ENCODE measurements at regions not wholly inside any gene's neighbourhood (a gene's known extent, or its start where the extent isn't known, plus 50 kb on each side); places are given as distances from the start of the nearest gene placed in this dataset.

- Histone ChIP-seq H3K4me1 (ENCODE audit: control insufficient read depth in 1 of 2, insufficient read depth in 2 of 2, low read length in 2 of 2) (no peaks in the 10 kb centered on the region), H2AFZ (ENCODE audit: low read depth, low read length, poor library complexity, severe bottlenecking) (no peak overlapping the region), H3K9me2 (ENCODE audit: insufficient read depth) (no peaks in the 10 kb centered on the region), H3K27me3 (ENCODE audit: insufficient read depth, low read length) (no peaks in the 10 kb centered on the region), H3K9me3 (ENCODE audit: control insufficient read depth in 1 of 2, insufficient read depth in 1 of 2, low read depth in 1 of 2, low read length in 2 of 2) (no peaks in the 10 kb centered on the region), H3K36me3 (ENCODE audit: control insufficient read depth in 1 of 2, insufficient read depth in 2 of 2, low read length in 2 of 2) (no peaks in the 10 kb centered on the region), H3K9ac (ENCODE audit: low read length) (no peak overlapping the region), H3K79me2 (ENCODE audit: insufficient read depth, low read length) (no peaks in the 10 kb centered on the region), H3K27ac (ENCODE audit: low read depth, low read length) (no peak overlapping the region), H3K4me3 (replicated peaks in 1 of 2; ENCODE audit: low read depth in 1 of 2, low read length in 2 of 2) (no peak overlapping the region), H3K4me2 (ENCODE audit: low read length) (no peak overlapping the region), H4K20me1 (ENCODE audit: insufficient read depth) (no peaks in the 10 kb centered on the region)
- ChIA-PET CTCF (no interaction called here), POLR2A (no interaction called here), RAD21 (ENCODE audit: low non-redundant PET in 1 of 2, low total read pairs in 2 of 2, uncharacterized antibody in 2 of 2, unreplicated experiment in 2 of 2) (no interaction called here)
- intact Hi-C loops (cut with micrococcal nuclease) = no loop called here
- TF ChIP-seq SIN3A (IDR thresholded peaks at IDR 0.05; ENCODE audit: low read depth) = no peak
- TF ChIP-seq CTCF (IDR thresholded peaks at IDR 0.05 in 2 of 3, conservative IDR thresholded peaks at IDR 0.05 in 1 of 3; ENCODE audit: borderline replicate concordance in 1 of 3, insufficient read depth in 1 of 3, low read depth in 2 of 3, low read length in 2 of 3) = no peak
- no peak for TF ChIP-seq SRF (IDR thresholded peaks at IDR 0.05; ENCODE audit: low read depth)
- no peak for TF ChIP-seq POLR2A (IDR thresholded peaks at IDR 0.05; ENCODE audit: borderline replicate concordance, extremely low read depth, insufficient read depth, insufficient read length)
- TF ChIP-seq MAX (IDR thresholded peaks at IDR 0.05) = no peak
- TF ChIP-seq ZBTB33 (IDR thresholded peaks at IDR 0.05; ENCODE audit: extremely low read depth, insufficient replicate concordance, low read length) = no peak
- TF ChIP-seq EZH2 (IDR thresholded peaks at IDR 0.05) = no peak
- no peak for TF ChIP-seq CBX3 (IDR thresholded peaks at IDR 0.05; ENCODE audit: low read depth)
- TF ChIP-seq SP1 (IDR thresholded peaks at IDR 0.05; ENCODE audit: low read depth) = no peak
- TF ChIP-seq ZNF274 (IDR thresholded peaks at IDR 0.05; ENCODE audit: low read depth, low read length) = no peak
- no peak for TF ChIP-seq ZFX (IDR thresholded peaks at IDR 0.05)
- DNase-seq (ENCODE audit: low read depth, low spot score) = no peak
- no peak for ATAC-seq
- BruUV-seq (replicated peaks) = no TSS peak
These were observed 114.0 kb downstream of the SLC38A4 start for GRCh38 chr12:46711756-46712155.

All from HCT116 (cell line).